HuH-7 (cell line): ENCODE measurements at regions not wholly inside any gene's neighbourhood (a gene's known extent, or its start where the extent isn't known, plus 50 kb on each side); places are given as distances from the start of the nearest gene placed in this dataset.

Experiments
- DNase-seq: peaks from one replicate; pipeline ENCODE4 v3.0.0; 2011; ENCODE audit warnings: low spot score

DNA sequence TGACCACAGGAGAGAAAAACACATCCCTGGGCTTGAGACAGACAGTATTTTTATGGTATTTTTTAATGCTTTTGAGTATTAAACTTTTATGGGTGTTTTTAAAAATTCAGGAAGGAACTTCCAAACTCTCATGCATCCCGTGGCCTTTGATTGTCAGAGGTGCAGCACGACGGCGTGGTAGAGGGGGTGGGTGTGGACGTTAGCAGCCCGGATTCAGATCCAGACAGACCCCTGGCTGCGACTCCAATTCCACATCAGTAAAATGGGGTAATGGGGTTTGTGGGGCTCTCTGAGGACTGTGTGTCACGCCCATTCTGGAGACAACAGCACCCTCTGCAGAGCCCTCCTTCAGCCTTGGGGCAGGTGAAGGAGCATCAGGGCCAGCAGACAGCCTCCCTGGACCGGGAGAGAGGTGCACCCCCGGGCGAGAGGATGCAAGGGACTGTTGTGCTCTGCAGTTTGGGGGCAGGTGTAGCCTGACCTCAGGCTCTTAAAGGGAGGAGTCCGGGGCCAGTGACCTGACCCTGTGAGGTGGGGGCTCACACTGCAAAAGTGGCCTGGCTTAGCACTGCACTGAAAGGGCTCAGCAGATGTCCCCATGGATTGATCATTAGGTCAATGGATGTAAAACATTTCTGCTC is 1024.3 kb downstream of the TBC1D22A start:
- DNase-seq: no peak

DNA sequence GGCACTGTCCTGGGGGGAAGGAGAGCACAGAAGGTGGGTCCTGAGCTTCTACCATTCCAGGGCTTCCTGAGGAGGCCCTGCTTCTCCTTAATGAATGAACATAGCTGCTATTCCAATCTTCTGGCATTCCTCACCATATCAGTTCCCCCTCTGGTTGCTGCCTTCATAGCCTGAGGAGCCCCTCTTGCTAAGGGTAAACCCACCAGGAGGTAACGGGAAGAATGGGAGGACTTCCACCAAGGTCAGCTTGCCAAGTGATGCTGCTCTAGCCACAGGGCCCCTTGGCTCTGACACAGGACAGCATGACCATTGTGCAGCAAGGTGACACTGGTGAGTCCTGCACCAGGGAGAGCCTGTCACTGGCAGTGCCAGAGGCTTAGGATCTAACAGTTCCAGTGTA is 1022.5 kb downstream of the TBC1D22A start:
- DNase-seq: no peak

DNA sequence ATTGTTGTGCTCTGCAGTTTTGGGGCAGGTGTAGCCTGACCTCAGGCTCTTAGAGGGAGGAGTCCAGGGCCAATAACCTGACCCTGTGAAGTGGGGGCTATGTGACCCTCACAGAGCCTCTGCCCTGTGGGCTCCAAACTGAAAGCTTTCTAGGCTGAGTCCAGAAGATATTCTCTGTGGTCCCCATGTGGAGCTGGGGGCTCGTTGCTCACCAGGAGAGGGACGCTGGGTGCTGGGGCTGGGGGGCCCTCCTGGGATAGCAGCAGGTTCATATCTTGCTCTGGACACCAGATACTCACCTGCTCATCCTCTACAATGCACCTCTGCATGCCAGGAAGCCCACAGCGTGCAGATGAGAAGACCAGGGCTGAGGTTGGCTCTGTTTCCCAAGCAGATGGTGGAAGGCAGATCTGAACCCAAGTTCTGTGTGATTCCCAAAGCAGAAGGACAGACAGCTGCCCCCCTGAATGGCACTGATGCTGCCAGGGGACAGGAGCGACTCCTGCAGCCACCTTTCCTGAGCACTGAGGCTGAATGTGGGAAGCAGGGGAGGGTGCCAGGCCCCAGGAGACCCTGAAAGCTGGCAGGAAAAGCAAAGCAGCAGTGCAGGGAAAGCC is 1022.0 kb downstream of the TBC1D22A start:
- no peak for DNase-seq

DNA sequence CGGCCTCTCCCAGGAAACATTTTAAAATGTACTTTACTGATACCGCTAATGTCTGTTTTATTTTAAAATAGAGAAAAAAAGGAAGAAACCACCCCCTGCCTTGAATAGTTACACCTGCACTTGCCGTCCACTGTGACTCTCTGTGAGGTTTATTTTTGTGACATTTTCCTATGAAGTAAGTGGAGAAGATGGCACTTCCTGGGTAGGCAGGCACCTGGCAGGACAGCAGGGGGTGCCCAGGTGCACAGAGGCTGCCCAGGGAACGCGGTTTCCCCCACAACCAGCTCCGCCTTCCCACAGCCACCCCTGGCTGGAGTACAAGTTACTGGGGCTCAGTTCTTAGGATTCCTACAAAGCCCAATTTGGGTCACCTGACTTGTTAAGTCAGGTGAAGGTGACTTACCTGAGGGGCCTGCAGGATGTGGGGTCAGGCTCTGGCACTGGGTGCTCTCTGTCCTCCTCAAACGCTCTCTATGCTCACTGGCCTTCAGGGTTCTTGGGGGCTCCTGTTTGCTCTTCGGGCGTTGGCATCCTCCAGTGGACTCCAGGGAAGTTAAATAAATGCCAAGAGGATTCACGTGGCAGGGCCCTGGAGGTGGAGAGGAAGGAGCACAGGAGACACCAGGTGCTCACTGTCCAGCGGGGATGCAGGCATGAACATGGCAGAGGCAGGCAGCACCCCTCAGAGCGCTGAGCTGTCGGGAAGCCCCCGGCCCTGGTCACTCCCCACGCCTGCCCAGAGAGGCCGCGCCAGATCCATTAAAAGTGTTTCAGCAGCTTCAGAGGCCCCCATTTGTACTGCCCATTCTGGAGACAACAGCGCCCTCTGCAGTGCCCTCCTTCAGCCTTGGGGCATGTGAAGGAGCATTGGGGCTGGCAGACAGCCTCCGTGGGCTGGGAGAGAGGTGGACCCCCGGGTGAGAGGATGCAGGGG is 1021.2 kb downstream of the TBC1D22A start:
- DNase-seq: no peak

DNA sequence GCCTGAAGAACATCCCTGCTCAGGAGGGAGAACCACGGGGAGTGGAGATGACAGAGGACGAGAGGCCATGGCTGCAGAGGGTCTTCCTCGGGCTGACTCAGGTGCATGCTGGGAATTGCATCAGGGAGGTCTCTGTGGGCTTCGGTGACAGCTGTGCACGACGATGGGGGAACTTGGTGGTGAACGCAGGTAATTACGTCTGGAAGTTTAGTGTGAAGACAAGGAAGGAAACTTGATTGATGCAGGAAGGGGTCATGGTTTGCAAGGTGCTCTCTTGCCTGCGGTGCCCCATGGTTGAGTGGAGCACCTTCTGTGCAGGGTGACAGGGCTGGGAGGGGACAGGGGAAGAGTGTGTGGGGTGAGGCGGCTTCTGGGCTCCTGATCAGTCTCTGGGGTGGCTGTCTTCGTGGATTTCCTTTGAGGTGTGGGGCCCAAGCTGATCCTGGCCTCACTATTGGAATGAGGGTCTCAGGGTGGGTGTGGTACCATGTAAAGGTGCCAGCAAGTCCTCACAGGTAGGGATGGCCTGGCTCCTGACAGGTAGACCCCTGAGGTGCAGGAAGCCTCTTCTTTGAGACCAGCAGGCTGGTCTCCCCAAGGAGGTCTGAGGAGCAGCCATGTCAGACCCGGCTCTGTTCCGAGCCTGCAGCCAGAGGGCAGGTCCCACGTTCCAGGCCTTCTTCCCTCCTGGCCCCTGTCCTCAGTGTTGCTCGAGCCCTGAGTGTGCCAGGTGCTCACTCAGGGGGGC is 1020.1 kb downstream of the TBC1D22A start:
- DNase-seq: no peak

GRCh38 chr22:47781427-47782111 is 1019.1 kb downstream of the TBC1D22A start:
- DNase-seq: no peak

DNA sequence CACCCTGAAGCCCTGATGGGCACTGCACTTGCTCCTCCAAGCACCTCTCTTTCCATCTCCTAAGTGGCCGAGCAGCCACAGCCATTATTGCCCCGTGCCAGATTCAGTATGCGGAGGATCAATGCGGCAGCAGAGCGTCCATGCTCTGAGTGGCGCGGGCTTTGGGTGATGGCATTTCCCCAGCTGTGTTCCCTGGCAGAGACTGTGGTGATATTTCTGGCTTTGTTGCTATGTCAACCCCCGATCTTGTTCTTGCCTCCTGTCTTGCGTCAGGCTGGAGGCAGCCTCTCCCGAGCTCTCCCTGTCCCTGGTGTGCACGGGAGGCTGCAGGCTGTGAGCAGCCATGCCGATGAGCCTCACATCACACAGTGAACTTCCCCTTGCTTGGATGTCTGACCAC is 1018.6 kb downstream of the TBC1D22A start:
- no peak for DNase-seq

DNA sequence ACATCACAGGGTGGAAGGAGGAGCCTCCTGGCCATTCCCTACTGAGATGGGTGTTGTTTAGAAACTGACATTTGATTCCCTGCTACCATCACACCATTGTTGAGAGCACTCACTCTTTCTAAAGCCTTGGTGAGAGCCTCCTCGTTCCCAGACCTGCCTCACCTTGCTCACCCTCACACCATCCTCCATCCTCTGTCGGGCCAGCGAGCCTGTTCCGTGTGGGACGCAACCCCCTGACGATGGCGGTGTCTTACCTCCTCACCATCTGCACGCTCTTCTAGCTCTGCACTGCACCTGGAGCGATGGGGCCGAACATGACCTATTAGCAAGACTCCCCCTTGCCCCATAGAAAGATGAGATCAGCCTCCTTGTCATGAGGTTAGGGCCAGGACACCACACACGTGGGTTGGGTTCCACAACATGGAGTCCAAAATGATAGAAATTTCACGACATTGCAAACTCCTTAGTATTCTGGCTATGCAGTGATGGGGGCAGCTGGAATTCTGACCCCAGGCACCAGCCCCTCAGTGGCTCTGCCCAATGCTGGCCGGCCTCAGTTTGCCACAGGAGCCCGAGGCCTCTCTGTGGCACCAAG is 1017.9 kb downstream of the TBC1D22A start:
- no peak for DNase-seq

GRCh38 chr22:47779474-47779873 is 1017.0 kb downstream of the TBC1D22A start:
- DNase-seq: no peak

DNA sequence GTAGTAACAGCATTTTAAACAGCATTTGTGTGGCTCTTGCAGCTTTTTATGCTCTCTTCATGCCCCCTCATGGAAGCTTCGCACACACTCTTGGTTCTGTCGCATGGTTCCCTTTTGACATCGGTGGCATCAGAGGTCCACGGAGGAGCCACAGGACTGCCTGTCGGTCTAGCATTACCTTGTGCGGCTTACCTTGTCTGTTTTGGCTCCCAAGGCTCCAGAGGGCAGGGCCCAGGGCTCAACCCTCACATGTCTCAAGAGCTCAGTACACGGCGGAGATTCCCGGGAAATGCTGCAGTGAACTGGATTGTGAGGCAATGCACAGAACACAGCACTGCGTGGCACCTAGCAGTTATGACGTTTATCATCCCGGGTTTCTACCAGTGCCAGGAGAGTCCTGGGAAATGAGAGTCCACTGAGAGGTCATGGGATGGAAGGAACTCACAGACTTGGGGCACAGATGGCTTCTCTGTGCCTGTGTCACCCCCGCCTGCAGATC is 1015.8 kb downstream of the TBC1D22A start:
- no peak for DNase-seq

GRCh38 chr22:47777426-47777825 is 1015.0 kb downstream of the TBC1D22A start:
- no peak for DNase-seq

DNA sequence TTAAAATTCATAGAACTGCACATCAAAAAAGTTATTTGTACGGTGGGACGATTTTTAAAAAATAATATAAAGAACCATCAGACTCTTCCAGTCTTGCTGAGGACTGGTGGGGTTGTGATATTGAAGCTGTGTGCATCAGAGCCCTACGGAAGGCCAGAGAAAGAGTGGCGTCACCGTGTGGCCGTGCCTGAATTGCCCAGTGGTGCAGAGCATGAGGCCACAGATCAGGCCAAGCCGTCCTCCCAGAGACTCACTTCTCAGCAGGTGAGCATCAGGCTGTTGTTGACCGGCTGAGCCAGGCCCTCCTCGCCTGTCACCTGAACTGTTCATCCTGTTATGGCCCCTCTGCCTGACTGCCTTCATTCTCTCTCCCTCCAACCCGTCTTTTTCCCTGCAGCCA is 1013.9 kb downstream of the TBC1D22A start:
- peak; percentile 9 for DNase-seq

- DNase-seq: no peak
Observed at GRCh38 chr22:47775686-47776085, 1013.2 kb downstream of the TBC1D22A start.

GRCh38 chr22:47775191-47775590 is 1012.7 kb downstream of the TBC1D22A start:
- no peak for DNase-seq

DNA sequence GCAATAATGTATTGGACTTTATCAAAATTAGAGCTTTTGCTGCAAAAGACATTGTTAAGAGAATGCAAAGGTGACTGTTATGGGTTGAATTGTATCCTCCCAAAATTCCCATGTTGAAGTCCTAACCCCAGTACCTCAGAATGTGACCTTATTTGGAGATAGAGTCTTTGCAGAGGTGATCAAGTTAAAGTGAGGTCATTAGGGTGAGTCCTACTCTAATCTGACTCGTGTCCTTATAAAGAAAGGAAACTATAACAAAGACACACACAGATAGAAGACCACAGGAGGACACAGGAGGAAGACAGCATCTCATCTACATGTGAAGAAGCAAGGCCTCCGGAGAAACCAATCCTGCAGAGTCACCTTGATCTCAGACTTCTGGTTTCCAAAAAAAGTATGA is 1011.2 kb downstream of the TBC1D22A start:
- DNase-seq: no peak

GRCh38 chr22:47772864-47773263 is 1010.4 kb downstream of the TBC1D22A start:
- DNase-seq: no peak

DNA sequence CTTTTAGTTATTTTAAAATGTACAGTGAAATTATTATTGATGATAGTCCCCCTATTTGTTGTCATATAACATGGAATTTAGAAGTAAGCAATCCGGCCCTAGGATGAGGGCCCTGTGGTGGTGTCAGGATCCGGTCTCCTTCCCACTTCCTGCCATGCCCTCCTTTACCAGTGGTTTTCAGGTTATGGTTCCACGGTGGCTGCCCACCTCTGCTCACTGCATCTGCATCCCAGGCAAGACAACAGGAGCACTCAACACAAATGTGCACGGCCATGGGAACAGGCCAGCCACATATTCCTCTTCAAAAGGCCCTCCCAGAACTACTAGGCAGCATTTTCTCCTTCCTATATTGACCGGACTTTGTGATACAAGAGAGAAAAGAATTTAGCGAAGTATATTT is 1007.2 kb downstream of the TBC1D22A start:
- DNase-seq: no peak

- DNase-seq: no peak
Observed at GRCh38 chr22:47768027-47768426, 1005.6 kb downstream of the TBC1D22A start.

- DNase-seq: no peak
Observed at GRCh38 chr22:47767403-47767802, 1005.0 kb downstream of the TBC1D22A start.

DNA sequence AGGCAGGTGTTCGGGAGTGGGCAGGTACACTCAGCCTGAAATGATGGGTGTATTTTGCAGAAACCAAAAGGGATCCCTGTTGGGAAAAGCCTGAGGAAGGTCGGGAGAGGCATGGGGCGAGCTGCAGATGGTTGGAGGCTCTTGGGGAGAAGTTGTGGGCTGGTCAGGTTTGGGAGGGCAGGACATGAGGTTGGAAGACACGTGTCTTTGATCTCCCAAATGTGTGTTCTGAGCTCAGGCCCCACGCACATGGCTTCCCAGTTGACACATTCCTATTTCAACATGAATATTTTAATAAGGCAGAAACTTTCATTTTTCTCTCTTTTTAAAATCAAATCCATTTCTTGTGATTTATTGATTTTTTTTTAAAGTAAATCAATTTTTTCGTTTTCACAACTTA is 1003.3 kb downstream of the TBC1D22A start:
- DNase-seq: no peak

- DNase-seq: no peak
Observed at GRCh38 chr22:47762141-47762540, 999.7 kb downstream of the TBC1D22A start.
